ENCODE measurements at regions not wholly inside any gene's neighbourhood (a gene's known extent, or its start where the extent isn't known, plus 50 kb on each side); places are given as distances from the start of the nearest gene placed in this dataset.

DNA sequence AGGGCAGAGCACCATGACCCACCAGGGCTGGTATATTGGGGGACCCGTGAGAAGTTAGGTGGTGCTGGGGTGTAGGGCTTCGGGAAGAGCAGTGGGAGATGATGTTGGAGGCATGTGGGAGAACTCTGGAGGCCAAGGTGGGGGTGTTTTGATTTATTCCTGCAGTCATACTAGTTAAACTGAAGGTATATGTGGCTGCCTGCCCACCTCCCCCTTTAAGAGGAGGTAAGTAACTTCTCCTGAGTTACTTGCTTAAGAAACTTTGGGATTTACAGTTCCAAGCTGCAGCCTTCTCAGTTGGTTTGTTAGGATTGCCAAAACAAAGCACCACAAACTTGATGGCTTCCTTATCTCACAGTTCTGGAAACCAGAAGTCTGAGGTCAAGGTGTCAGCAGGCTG, 73.1 kb upstream of the AGBL1 start:
- intact Hi-C loops (cut with DNase I, micrococcal nuclease): no loop called here
- ATAC-seq: no peak
- H3K36me3 ChIP-seq (ENCODE audit: low read depth): no peaks in the 10 kb centered on the region
- TF ChIP-seq, protein P1, sequence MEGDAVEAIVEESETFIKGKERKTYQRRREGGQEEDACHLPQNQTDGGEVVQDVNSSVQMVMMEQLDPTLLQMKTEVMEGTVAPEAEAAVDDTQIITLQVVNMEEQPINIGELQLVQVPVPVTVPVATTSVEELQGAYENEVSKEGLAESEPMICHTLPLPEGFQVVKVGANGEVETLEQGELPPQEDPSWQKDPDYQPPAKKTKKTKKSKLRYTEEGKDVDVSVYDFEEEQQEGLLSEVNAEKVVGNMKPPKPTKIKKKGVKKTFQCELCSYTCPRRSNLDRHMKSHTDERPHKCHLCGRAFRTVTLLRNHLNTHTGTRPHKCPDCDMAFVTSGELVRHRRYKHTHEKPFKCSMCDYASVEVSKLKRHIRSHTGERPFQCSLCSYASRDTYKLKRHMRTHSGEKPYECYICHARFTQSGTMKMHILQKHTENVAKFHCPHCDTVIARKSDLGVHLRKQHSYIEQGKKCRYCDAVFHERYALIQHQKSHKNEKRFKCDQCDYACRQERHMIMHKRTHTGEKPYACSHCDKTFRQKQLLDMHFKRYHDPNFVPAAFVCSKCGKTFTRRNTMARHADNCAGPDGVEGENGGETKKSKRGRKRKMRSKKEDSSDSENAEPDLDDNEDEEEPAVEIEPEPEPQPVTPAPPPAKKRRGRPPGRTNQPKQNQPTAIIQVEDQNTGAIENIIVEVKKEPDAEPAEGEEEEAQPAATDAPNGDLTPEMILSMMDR (IDR thresholded peaks at IDR 0.05): no peak
- DNase-seq: no peak
- no peak overlapping the region for H3K4me3 ChIP-seq
- H3K4me1 ChIP-seq (ENCODE audit: low read depth): no peaks in the 10 kb centered on the region
- no peaks in the 10 kb centered on the region for H3K9me3 ChIP-seq

DNA sequence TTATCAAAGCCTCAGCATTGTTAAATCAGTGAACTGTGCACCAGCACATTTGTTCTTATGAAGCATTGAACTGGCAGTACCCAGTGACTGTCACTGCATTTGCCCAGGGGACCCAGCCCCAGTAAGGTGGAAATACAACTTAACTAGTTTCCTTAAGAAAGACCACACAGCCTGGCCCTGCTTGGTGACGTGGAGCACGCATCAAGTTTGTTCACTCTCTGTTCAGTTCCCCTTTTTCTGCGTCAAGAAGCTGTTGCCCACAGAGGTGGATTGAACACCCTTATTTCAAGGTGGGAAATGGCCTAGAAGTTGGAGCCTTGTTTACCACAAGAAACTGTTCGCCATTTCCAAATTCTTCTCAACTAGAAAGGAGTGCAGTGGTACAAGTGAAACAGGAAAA, 69.9 kb upstream of the AGBL1 start:
- ATAC-seq (no peak), DNase-seq (no peak)
- H3K36me3 ChIP-seq (ENCODE audit: low read depth): no peaks in the 10 kb centered on the region
- intact Hi-C loops (cut with DNase I, micrococcal nuclease): no loop called here
- H3K4me1 ChIP-seq (ENCODE audit: low read depth): no peaks in the 10 kb centered on the region
- H3K9me3 ChIP-seq: no peaks in the 10 kb centered on the region
- TF ChIP-seq, protein P1 (IDR thresholded peaks at IDR 0.05): no peak
- H3K4me3 ChIP-seq: no peak overlapping the region

DNA sequence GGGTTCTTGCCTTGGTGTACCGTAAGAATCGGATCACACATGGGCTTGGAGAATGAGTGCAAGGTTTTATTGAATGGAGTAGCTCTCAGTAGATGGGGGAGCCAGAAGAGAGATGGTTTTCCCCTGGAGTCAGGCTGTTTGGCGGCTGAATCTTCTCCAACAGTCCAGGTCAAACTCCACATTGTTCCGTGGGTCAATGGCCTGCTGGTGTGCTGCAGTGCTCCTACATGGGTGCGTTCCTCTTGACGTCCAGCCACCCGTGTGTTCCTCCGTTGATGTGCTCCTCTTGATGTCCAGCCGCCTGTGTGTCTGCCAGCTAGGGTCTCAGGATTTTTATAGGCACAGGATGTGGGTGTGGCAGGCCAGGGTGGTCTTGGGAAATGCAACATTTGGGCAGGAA, 69.3 kb upstream of the AGBL1 start:
- intact Hi-C loops (cut with DNase I, micrococcal nuclease): no loop called here
- H3K4me1 ChIP-seq (ENCODE audit: low read depth): no peaks in the 10 kb centered on the region
- DNase-seq (no peak), ATAC-seq (no peak)
- H3K36me3 ChIP-seq (ENCODE audit: low read depth): no peaks in the 10 kb centered on the region
- no peak overlapping the region for H3K4me3 ChIP-seq
- H3K9me3 ChIP-seq: no peaks in the 10 kb centered on the region
- TF ChIP-seq, protein P1 (IDR thresholded peaks at IDR 0.05): no peak

DNA sequence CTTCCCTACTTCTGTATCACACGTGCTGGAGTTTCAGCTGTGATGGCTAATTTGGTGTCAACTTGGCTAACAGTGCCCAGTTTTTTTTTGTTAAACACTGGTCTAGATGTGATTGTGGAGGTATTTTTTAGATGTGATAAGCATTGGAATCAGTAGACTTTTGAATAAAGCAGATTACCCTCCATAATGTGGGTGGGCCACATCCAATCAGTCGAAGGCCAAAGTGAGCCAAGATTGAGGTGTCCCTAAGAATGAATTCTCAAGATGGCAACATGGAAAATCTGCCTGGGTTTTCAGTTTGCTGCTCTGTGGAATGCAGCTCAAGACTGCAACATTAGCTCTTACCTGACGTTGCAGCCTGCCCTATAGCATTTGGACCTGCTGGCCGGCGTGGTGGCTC, 68.8 kb upstream of the AGBL1 start:
- no peaks in the 10 kb centered on the region for H3K36me3 ChIP-seq (ENCODE audit: low read depth)
- H3K4me3 ChIP-seq: no peak overlapping the region
- DNase-seq: no peak
- TF ChIP-seq, protein P1 (IDR thresholded peaks at IDR 0.05): no peak
- no peaks in the 10 kb centered on the region for H3K9me3 ChIP-seq
- no peak for ATAC-seq
- no peaks in the 10 kb centered on the region for H3K4me1 ChIP-seq (ENCODE audit: low read depth)
- intact Hi-C loops (cut with DNase I, micrococcal nuclease): no loop called here

GRCh38 chr15:86014016-86014415, 65.7 kb upstream of the AGBL1 start:
- ATAC-seq: no peak
- H3K36me3 ChIP-seq (ENCODE audit: low read depth): no peaks in the 10 kb centered on the region
- intact Hi-C loops (cut with DNase I, micrococcal nuclease): no loop called here
- no peaks in the 10 kb centered on the region for H3K9me3 ChIP-seq
- H3K4me3 ChIP-seq: no peak overlapping the region
- DNase-seq: no peak
- no peaks in the 10 kb centered on the region for H3K4me1 ChIP-seq (ENCODE audit: low read depth)
- TF ChIP-seq, protein P1 (IDR thresholded peaks at IDR 0.05): no peak

- ATAC-seq (no peak), DNase-seq (no peak)
- no peaks in the 10 kb centered on the region for H3K9me3 ChIP-seq
- H3K36me3 ChIP-seq (ENCODE audit: low read depth): no peaks in the 10 kb centered on the region
- H3K4me1 ChIP-seq (ENCODE audit: low read depth): no peaks in the 10 kb centered on the region
- H3K4me3 ChIP-seq: no peak overlapping the region
- TF ChIP-seq, protein P1 (IDR thresholded peaks at IDR 0.05): no peak
- intact Hi-C loops (cut with DNase I, micrococcal nuclease): no loop called here
These were observed 62.9 kb upstream of the AGBL1 start for GRCh38 chr15:86016750-86017149.

Data from mucosa of descending colon (tissue), 3 donors.